NB4 (cell line): ENCODE measurements at regions not wholly inside any gene's neighbourhood (a gene's known extent, or its start where the extent isn't known, plus 50 kb on each side); places are given as distances from the start of the nearest gene placed in this dataset.

Source experiments
- DNase-seq: peaks from one replicate; pipeline ENCODE4 v3.0.0; 2010; ENCODE audit warnings: low read depth
- H3K4me3 ChIP-seq: one replicate; pipeline ENCODE4 v1.5.1; 2011; ENCODE audit warnings: mild to moderate bottlenecking, low read depth, low read length, moderate library complexity
- CTCF ChIP-seq: IDR thresholded peaks from one replicate; pipeline ENCODE4 v1.5.1; 2012; ENCODE audit warnings: low read depth, low read length
- MAX ChIP-seq: IDR thresholded peaks from 2 replicates; pipeline ENCODE4 v1.6.1; 2011; ENCODE audit warnings: low read depth, low read length
- MYC ChIP-seq: IDR thresholded peaks from 2 replicates; pipeline ENCODE4 v1.6.1; 2011; ENCODE audit warnings: low read depth, low read length
- POLR2A ChIP-seq: IDR thresholded peaks from 2 replicates; pipeline ENCODE4 v1.6.1; 2011; ENCODE audit warnings: mild to moderate bottlenecking; ENCODE audit not compliant: insufficient read length; ENCODE audit errors: extremely low read depth

- no peak for TF ChIP-seq MAX
- TF ChIP-seq POLR2A, result no peak
- no peak for TF ChIP-seq CTCF
- no peak for TF ChIP-seq MYC
- no peak for DNase-seq
- H3K4me3 ChIP-seq, result no peak overlapping the region
Observed at GRCh38 chr1:172931761-172932160, 119.0 kb downstream of the TNFSF18 start.

- no peak for TF ChIP-seq MAX
- TF ChIP-seq CTCF, result no peak
- no peak for TF ChIP-seq MYC
- TF ChIP-seq POLR2A, result no peak
- DNase-seq, result no peak
- no peak overlapping the region for H3K4me3 ChIP-seq
Observed at GRCh38 chr1:172932981-172933380, 117.8 kb downstream of the TNFSF18 start.

GRCh38 chr1:172934417-172934762 lies 116.4 kb downstream of the TNFSF18 start:
- TF ChIP-seq MYC (no peak), POLR2A (no peak), CTCF (no peak), MAX (no peak)
- no peak for DNase-seq
- H3K4me3 ChIP-seq, result no peak overlapping the region

GRCh38 chr1:172935062-172935592 lies 115.6 kb downstream of the TNFSF18 start:
- TF ChIP-seq POLR2A (no peak), CTCF (no peak), MYC (no peak), MAX (no peak)
- H3K4me3 ChIP-seq, result no peak overlapping the region
- no peak for DNase-seq

DNA sequence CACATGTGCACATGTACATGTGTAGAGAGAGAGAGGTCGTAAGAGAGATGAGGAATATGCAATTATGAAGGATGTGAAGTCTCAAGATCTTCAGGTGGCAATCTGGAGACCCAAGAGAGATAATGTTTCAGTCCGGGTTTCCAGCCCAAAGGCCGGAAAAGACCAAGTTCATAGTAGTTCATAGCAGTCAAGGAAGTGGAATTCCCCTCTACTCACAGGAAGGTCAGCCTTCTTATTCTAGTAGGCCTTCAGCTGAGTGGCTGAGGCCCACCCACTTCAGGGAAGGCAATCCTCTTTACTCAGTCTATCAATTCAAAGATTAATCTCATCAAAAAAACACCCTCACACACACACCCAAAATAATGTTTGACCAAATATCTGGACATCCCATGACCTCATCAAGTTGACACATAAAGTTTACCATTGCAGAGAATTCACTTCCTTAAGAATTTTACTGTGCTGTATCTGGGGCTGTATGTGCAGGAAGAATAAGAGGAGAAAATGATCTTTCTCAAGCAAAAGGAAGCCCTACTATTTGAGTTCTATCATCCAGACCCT lies 114.6 kb downstream of the TNFSF18 start:
- H3K4me3 ChIP-seq, result no peak overlapping the region
- no peak for TF ChIP-seq POLR2A
- TF ChIP-seq MYC, result no peak
- no peak for TF ChIP-seq MAX
- no peak for TF ChIP-seq CTCF
- no peak for DNase-seq
